ENCODE measurements at regions not wholly inside any gene's neighbourhood (a gene's known extent, or its start where the extent isn't known, plus 50 kb on each side); places are given as distances from the start of the nearest gene placed in this dataset.

- Mint-ChIP-seq H3K9me3 (no peaks in the 10 kb centered on the region), H3K27me3 (no peaks in the 10 kb centered on the region), H3K36me3 (no peaks in the 10 kb centered on the region), H3K4me3 (no peak overlapping the region), H3K27ac (no peak overlapping the region), H3K4me1 (no peaks in the 10 kb centered on the region)
These were observed 250.2 kb upstream of the ATP10A start for GRCh38 chr15:26113296-26113695.

DNA sequence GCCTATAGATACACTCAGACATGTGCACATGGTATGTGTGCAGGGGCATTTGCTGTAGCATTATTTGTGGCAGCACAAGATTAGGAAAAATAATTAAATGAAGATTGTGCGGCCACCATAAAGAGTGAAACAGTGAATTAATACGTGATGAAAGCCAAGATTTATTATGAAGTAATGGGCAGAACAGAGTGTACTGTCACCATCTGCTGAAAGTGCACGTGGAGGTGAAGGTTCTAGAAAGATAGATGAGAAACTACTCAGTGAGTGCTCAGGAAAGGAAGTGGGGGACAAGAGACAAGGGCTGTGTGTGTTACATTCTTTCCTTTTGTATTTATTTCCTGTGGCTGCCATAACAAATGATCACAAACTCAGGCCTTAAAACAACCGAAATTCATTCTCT, 246.1 kb upstream of the ATP10A start:
- Mint-ChIP-seq H3K9me3 (peaks cover 6% of the 10 kb centered on the region), H3K36me3 (no peaks in the 10 kb centered on the region), H3K27ac (no peak overlapping the region), H3K27me3 (no peaks in the 10 kb centered on the region), H3K4me1 (no peaks in the 10 kb centered on the region), H3K4me3 (no peak overlapping the region)

- Mint-ChIP-seq H3K4me3 (no peak overlapping the region), H3K9me3 (peaks cover 6% of the 10 kb centered on the region), H3K4me1 (no peaks in the 10 kb centered on the region), H3K27ac (no peak overlapping the region), H3K36me3 (no peaks in the 10 kb centered on the region), H3K27me3 (peaks cover 6% of the 10 kb centered on the region)
These were observed 243.4 kb upstream of the ATP10A start for GRCh38 chr15:26106556-26106955.

GRCh38 chr15:26103002-26103404, 239.9 kb upstream of the ATP10A start:
- Mint-ChIP-seq H3K4me1 (no peaks in the 10 kb centered on the region), H3K27me3 (peaks cover 6% of the 10 kb centered on the region), H3K4me3 (no peak overlapping the region), H3K27ac (no peak overlapping the region), H3K9me3 (peaks cover 6% of the 10 kb centered on the region), H3K36me3 (no peaks in the 10 kb centered on the region)

DNA sequence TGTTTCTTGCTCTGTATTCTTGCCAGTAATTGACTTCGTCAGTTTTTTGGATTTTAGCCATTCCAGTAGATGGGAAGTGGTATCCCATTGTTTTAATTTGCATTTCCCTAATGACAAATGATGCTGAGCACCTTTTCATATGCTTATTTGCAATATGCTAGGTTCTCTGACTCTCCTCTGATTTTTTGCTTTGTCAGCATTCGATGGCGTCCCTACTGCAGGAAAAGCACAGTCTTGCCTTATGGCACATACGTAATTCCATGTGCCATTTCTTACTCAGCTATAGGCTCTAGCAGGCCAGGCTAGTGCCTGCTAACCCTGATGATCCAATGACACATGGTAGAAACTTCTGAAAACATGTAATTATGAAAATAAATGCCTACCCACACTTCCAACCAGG, 239.2 kb upstream of the ATP10A start:
- no peak overlapping the region for H3K27ac Mint-ChIP-seq
- H3K4me1 Mint-ChIP-seq = no peaks in the 10 kb centered on the region
- H3K9me3 Mint-ChIP-seq = peaks cover 6% of the 10 kb centered on the region
- peaks cover 6% of the 10 kb centered on the region for H3K27me3 Mint-ChIP-seq
- no peak overlapping the region for H3K4me3 Mint-ChIP-seq
- no peaks in the 10 kb centered on the region for H3K36me3 Mint-ChIP-seq

DNA sequence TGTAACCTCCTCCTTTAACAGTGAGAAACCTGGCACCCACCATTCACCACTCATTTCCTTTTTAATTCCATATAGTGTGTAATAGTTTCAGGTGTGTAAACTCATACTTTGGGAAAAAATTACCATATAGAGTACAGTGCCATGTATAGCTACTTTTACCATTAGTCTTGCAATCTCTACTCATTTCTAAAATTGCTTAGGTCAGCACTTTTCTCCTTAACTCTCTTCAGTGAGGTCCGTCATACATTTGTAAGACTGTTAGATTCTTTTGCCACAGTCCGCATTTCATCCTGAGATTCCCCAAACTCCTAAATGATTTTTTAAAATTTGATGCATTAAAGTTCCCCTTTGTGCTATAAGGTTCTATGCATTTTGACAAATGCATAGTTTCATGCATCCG, 238.3 kb upstream of the ATP10A start:
- no peak overlapping the region for H3K27ac Mint-ChIP-seq
- no peaks in the 10 kb centered on the region for H3K4me1 Mint-ChIP-seq
- H3K36me3 Mint-ChIP-seq = no peaks in the 10 kb centered on the region
- peaks cover 6% of the 10 kb centered on the region for H3K9me3 Mint-ChIP-seq
- peaks cover 6% of the 10 kb centered on the region for H3K27me3 Mint-ChIP-seq
- no peak overlapping the region for H3K4me3 Mint-ChIP-seq

- H3K9me3 Mint-ChIP-seq = no peaks in the 10 kb centered on the region
These were observed 235.7 kb upstream of the ATP10A start for GRCh38 chr15:26098801-26099200.

DNA sequence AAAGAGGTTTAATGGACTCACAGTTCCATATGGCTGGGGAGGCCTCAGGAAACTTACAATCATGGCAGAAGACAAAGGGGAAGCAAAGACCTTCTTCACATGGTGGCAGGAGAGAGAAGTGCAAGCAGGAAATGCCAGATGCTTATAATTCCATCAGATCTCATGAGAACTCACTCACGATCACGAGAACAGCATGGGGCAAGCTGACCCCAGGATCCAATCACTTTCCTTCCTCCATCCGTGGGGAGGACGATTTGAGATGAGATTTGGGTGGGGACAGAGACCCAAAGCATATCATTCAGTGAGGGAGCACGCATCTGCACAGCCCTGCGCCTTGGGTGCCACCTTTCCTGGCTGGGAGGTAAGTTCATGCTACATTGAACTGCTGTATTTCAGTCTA, 234.1 kb upstream of the ATP10A start:
- no peaks in the 10 kb centered on the region for H3K36me3 Mint-ChIP-seq

More at GRCh38 chr15:26098801-26099200, 235.7 kb upstream of the ATP10A start:
- Mint-ChIP-seq H3K4me3 (no peak overlapping the region), H3K27me3 (peaks cover 8% of the 10 kb centered on the region), H3K36me3 (no peaks in the 10 kb centered on the region), H3K27ac (no peak overlapping the region), H3K4me1 (no peaks in the 10 kb centered on the region)

GRCh38 chr15:26096581-26096980, 233.5 kb upstream of the ATP10A start:
- no peak overlapping the region for H3K4me3 Mint-ChIP-seq
- H3K4me1 Mint-ChIP-seq = no peaks in the 10 kb centered on the region
- H3K27ac Mint-ChIP-seq = no peak overlapping the region
- H3K9me3 Mint-ChIP-seq = no peaks in the 10 kb centered on the region
- H3K36me3 Mint-ChIP-seq = no peaks in the 10 kb centered on the region
- H3K27me3 Mint-ChIP-seq = peaks cover 6% of the 10 kb centered on the region

More for the DNA sequence above, 234.1 kb upstream of the ATP10A start:
- H3K4me3 Mint-ChIP-seq = no peak overlapping the region
- peaks cover 6% of the 10 kb centered on the region for H3K27me3 Mint-ChIP-seq
- no peaks in the 10 kb centered on the region for H3K4me1 Mint-ChIP-seq
- H3K9me3 Mint-ChIP-seq = no peaks in the 10 kb centered on the region
- no peak overlapping the region for H3K27ac Mint-ChIP-seq

- Mint-ChIP-seq H3K27me3 (peaks cover 6% of the 10 kb centered on the region), H3K27ac (no peak overlapping the region), H3K4me1 (no peaks in the 10 kb centered on the region), H3K9me3 (no peaks in the 10 kb centered on the region), H3K4me3 (no peak overlapping the region), H3K36me3 (no peaks in the 10 kb centered on the region)
These were observed 232.7 kb upstream of the ATP10A start for GRCh38 chr15:26095710-26096330.

DNA sequence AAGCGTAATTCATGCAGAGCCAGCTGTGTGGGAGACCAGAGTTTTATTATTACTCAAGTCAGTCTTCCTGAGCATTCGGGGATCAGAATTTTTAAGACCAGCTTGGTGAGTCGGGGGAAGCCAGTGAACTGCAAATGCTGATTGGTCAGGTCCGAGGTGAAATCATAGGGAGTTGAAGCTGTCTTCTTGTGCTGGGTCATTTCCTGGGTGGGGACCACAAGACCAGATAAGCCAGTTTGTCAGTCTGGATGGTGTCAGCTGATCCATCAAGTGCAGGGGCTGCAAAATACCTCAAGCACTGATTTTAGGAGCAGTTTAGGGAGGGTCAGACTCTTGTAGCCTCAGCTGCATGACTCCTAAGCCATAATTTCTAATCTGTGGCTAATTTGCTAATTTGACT, 228.1 kb upstream of the ATP10A start:
- Mint-ChIP-seq H3K4me1 (no peaks in the 10 kb centered on the region), H3K9me3 (no peaks in the 10 kb centered on the region), H3K4me3 (no peak overlapping the region), H3K27me3 (peaks cover 8% of the 10 kb centered on the region), H3K27ac (no peak overlapping the region), H3K36me3 (no peaks in the 10 kb centered on the region)

DNA sequence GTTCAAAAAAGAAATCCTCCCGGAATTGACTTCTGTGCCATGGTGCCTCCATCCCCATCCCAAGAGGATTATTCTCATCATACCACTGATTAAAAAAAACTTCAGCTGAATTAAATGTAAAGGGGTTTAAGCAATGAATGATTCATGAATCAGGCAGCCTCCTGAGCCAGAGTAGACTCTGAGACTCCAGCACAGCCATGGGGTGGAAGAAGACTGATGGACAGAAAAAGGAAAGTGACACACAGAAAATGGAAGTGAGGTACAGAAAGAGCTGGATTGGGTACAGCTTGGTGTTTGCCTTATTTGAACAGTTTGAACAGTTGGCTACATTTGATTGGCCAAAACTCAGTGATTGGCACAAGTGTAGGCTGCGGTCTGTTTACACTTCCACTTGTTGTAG, 224.8 kb upstream of the ATP10A start:
- no peaks in the 10 kb centered on the region for H3K9me3 Mint-ChIP-seq
- no peaks in the 10 kb centered on the region for H3K36me3 Mint-ChIP-seq
- H3K27me3 Mint-ChIP-seq = peaks cover 2% of the 10 kb centered on the region
- H3K4me1 Mint-ChIP-seq = peaks cover 7% of the 10 kb centered on the region
- H3K4me3 Mint-ChIP-seq = no peak overlapping the region
- H3K27ac Mint-ChIP-seq = no peak overlapping the region

GRCh38 chr15:26087395-26087794, 224.3 kb upstream of the ATP10A start:
- Mint-ChIP-seq H3K4me3 (no peak overlapping the region), H3K27ac (no peak overlapping the region), H3K36me3 (no peaks in the 10 kb centered on the region), H3K4me1 (peaks cover 10% of the 10 kb centered on the region), H3K9me3 (no peaks in the 10 kb centered on the region), H3K27me3 (peaks cover 2% of the 10 kb centered on the region)

- peaks cover 2% of the 10 kb centered on the region for H3K27me3 Mint-ChIP-seq
- no peak overlapping the region for H3K4me3 Mint-ChIP-seq
- H3K36me3 Mint-ChIP-seq = peaks cover 2% of the 10 kb centered on the region
- no peaks in the 10 kb centered on the region for H3K9me3 Mint-ChIP-seq
- no peak overlapping the region for H3K27ac Mint-ChIP-seq
- H3K4me1 Mint-ChIP-seq = peaks cover 37% of the 10 kb centered on the region
These were observed 221.6 kb upstream of the ATP10A start for GRCh38 chr15:26084771-26085170.

- H3K9me3 Mint-ChIP-seq = no peaks in the 10 kb centered on the region
- no peak overlapping the region for H3K27ac Mint-ChIP-seq
- peaks cover 2% of the 10 kb centered on the region for H3K36me3 Mint-ChIP-seq
- H3K4me1 Mint-ChIP-seq = peaks cover 44% of the 10 kb centered on the region
- peaks cover 2% of the 10 kb centered on the region for H3K27me3 Mint-ChIP-seq
- no peak overlapping the region for H3K4me3 Mint-ChIP-seq
These were observed 220.8 kb upstream of the ATP10A start for GRCh38 chr15:26083896-26084295.

DNA sequence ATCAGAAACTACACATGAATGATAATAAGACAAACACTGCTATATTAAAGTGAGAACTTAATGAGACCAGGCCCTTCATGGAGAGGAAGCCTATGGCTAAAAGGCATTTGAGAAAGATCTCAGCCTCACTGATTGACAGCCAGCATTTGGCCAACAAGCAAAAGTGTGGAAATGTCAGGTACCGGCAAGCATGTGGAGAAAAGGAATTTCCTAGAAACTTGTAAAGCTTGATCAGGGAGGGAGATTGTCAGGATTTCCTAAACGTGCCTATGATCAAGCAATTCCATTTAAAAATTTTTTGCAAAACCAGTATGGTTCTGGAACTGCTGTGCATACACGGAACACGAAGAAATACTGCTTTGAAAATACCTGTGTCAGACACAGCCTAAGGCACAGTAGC, 220.3 kb upstream of the ATP10A start:
- Mint-ChIP-seq H3K27me3 (peaks cover 2% of the 10 kb centered on the region), H3K27ac (no peak overlapping the region), H3K36me3 (peaks cover 2% of the 10 kb centered on the region)

More for the DNA sequence above, 220.3 kb upstream of the ATP10A start:
- peaks cover 47% of the 10 kb centered on the region for H3K4me1 Mint-ChIP-seq
- H3K9me3 Mint-ChIP-seq = no peaks in the 10 kb centered on the region
- H3K4me3 Mint-ChIP-seq = peak overlapping the region; percentile 90
